GM19467 (cell line): ENCODE measurements at regions not wholly inside any gene's neighbourhood (a gene's known extent, or its start where the extent isn't known, plus 50 kb on each side); places are given as distances from the start of the nearest gene placed in this dataset.
"Not testable (repeated sequence)": the region's sequence is repeated elsewhere in the genome, so short reads cannot be mapped to it uniquely, and the experiment has no call there.

Source experiments
- ATAC-seq: cut with Tn5 transposase; IDR thresholded peaks from one replicate; pipeline ENCODE4 v1.9.1; 2021; ENCODE audit warnings: mild to moderate bottlenecking, moderate library complexity; ENCODE audit not compliant: unreplicated experiment

- ATAC-seq: peak; percentile 86
Observed at GRCh38 chr1:120544434-120544833, 129.6 kb downstream of the NBPF8 start.

- not testable (repeated sequence) for ATAC-seq
Observed at GRCh38 chr1:120550335-120550734, 135.5 kb downstream of the NBPF8 start.

DNA sequence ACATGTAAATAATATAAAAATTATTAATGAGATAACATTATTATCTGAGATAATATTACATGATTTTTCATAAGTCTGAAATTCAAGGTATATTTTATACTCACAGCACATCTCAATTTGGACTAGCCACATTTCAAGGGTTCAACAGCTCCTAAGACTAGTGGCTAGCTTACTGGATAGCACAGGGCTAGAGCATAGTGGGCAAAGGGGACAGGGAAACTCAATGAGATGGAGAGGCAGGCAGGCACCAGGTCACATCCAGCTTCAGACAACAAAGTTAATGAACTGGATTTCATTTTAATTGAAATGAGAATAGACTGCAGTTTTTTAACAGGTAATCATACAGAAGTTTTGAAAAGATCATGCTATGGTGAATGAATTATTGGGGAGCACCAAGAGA lies 137.4 kb downstream of the NBPF8 start:
- not testable (repeated sequence) for ATAC-seq

DNA sequence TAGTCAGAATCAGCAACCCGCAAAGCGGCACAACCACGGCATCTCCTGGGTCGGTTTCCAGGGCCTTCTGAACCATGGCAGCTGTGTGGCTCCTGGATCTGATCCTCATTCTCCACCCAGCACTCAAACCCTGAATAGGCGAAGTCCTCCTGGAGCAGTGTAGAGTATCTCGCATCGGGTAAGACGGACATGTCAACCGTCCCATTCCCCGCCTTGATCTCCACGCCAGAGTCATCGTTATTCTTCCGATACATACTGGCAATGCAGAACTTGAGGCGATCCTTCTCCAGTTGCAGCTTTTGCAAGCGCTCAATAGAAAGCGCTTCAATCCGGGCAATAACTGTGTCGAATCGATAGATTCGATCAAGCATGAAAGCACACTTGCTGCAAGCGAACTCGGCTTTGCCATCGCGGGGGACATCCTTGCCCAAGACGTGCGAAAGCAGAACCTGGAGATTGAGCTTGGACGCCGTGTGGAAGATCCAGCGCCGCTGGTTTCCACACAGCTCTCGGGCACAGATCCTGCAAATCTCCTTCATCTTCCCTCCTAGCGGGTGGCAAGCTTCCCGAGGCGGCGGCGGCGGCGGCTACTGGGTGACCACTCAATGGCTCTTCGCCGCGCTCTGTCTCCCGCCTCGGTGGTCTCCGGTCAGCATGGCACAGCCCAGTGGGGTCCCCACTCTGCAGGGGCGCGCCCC lies 142.9 kb downstream of the NBPF8 start:
- peak; percentile 1 for ATAC-seq

DNA sequence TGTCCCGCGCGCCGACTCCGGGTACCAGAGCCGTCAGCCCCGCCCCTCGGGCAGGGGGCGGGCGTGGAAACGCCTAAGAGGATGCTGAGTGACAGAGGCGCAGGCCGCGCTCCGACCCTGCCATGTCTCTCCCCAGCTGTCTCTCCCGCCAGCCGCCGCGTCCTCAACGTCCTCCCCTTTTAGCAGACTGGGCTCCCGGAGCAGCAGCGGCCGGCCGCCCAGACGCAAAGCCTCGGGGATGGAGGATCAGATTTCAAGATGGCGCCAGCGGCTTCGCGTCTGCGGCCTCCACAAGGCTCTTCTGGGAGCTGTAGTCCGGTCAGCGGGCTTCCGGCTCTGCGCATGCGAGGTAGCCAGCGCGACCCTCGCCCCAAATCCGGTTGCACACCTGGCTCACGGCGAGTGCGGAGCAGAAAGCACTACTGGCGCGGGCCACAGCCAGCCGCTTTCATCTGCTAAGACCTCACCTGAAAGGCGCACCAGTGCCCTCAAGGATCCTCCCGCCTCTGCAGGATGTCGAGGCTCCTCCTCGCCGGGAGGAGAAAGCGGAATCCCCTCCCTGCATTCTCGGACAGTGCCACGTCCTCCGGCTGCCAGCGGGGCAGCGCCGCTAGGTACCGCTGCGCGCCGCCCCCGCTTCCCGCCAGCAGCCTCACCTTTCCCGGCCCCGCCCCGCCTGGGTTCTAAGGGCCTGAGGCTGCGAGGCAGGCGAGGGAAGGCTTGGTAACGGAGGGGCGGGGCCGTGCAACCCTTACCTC lies 143.6 kb downstream of the NBPF8 start:
- ATAC-seq: peak; percentile 84

DNA sequence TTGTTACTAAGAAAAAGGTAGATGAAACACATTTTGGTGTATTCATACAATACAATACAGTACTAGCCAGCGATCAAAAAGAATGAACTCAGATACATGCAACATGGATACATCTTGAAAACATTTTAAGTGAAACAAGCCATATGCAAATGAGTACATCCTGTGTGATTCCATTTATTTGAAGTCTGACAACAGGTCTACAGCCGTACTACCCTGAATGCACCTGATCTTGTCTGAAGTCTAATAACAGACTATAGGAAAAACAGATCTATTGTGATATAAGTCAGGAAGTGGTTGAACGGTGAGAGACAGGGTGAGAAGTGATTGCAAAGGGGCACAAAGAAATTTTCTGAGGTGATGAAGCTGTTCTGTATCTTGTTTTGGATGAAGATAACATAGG lies 146.9 kb downstream of the NBPF8 start:
- ATAC-seq: not testable (repeated sequence)

DNA sequence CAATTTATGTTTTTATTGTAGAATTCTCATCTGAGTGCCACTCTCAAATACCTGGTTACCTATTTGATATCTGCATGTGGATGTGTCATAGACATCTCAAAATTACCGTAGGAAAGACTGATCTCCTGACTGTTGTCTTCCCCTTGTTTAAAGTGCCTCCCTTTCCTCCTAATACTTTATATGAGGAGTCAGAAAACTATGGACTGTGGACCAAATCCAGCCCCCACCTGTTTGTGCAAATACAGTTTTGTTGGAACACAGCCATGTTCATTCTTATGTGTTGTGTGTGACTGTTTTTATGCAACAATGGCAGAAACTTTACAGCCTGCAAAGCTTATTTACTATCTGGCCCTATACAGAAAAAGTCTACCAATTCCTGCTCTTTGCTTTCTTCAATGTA lies 150.6 kb downstream of the NBPF8 start:
- not testable (repeated sequence) for ATAC-seq

- ATAC-seq: not testable (repeated sequence)
Observed at GRCh38 chr1:120567620-120568019, 152.8 kb downstream of the NBPF8 start.

DNA sequence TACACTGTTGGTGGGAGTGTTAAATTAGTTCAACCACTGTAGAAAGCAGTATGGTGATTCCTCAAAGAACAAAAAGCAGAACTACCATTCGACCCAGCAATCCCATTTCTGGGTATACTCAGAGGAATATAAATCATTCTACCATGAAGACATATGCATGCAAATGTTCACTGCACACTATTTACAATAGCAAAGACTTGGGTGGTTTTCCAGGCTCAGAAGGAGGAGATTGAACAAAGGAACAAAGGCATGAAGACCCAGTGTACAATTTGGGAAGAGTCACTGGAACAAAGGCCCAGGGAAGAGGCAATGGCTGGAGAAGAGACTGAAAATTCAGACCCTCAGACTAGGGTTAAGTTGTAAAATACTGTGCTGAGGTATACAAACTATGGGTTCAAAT lies 148.5 kb upstream of the NBPF26 start:
- ATAC-seq: not testable (repeated sequence)

DNA sequence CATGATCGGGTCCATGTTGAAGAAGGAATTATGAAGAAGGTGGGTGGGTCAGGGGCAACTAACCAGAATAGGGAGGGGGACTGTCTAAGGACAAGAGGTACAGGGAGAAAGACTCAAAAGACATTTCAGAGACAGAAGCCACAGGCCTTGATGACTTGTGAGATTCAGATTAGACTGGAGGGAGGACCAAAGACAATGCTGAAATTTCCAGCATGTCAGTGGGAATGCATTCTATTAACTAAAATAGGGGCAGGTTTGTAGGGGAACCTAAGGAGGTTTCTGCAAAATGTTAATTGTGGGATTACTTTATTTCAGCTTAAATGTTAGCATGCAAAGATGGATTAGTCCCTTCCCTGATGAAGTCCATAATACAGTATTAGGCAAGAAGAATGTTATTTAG lies 141.6 kb upstream of the NBPF26 start:
- not testable (repeated sequence) for ATAC-seq

DNA sequence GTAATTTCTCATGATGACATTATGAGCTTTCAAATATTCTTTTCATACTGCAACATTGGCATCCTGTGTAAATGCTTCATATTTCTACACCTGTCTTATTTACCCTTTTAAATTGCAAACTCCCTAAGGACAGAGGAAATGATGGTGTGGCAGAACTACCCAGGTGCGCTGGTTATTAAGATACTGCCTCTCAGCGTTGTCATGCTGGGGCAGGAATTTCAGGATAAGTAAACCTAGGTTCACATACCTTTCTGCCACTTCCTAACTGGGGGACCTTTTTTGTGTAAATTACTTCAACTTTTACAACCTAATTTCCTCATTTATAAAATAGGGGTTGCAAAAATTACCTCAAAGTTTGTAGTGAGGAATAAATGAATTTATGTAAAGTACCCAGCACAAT lies 137.7 kb upstream of the NBPF26 start:
- ATAC-seq: not testable (repeated sequence)

DNA sequence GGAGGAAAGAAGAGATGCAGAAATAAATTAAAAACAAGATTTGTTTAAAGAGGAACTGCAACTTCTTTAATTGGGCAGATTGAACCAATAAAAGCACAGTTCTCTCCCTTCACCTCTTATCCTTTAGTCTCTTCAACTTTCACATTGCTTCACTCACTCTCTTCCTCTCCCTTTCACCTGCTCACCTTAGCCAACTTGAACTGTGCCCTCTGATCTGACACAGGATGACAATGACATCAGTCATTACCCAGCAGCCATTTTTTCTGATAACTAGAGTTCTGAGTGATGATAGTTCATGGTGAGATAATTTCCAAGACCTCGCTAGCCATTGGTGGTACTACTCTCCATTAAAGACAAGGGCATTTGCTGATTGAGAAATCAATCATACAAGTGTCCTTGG lies 134.9 kb upstream of the NBPF26 start:
- ATAC-seq: not testable (repeated sequence)

- not testable (repeated sequence) for ATAC-seq
Observed at GRCh38 chr1:120591774-120592173, 132.0 kb upstream of the NBPF26 start.

DNA sequence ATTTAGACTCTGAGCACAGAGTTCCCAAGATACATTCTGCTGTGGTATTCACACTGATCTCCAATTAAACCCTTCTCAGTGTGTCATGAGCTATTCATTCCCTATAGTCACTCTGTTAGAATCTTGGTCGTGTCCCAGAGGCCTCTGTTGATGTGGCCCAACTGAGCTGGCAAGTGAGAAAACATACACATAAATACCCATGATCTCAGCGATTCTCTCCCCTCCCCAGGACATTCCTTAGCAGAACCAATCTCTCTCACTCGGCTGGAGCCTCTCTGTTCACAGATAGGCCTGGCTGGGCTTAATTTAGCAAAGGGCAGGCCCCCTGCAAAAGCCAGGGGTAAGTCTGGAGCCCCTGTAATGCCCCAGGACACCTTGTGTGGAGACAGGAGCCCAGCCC lies 130.8 kb upstream of the NBPF26 start:
- ATAC-seq: not testable (repeated sequence)

DNA sequence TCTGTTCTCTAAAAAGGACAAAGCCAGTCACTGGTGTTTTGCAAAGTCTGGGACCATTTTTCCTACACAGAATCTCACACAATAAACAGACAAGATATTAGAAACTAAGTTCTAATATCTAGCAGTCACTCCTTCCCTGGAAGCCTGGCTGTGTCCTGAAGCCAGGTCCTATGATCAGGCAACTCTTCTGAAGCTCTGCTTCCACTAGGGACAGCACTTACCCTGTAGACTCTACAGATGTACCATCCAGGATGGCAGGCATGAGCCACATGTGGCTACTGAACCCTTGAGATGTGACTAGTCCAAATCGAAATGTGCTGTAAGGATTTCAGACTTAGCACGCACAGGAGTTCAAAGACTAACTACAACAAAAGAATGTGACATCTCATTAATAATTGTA lies 130.1 kb upstream of the NBPF26 start:
- ATAC-seq: not testable (repeated sequence)

- ATAC-seq: not testable (repeated sequence)
Observed at GRCh38 chr1:120598331-120598951, 125.3 kb upstream of the NBPF26 start.

- ATAC-seq: not testable (repeated sequence)
Observed at GRCh38 chr1:120599511-120599910, 124.2 kb upstream of the NBPF26 start.

- ATAC-seq: not testable (repeated sequence)
Observed at GRCh38 chr1:120600442-120601041, 123.2 kb upstream of the NBPF26 start.

DNA sequence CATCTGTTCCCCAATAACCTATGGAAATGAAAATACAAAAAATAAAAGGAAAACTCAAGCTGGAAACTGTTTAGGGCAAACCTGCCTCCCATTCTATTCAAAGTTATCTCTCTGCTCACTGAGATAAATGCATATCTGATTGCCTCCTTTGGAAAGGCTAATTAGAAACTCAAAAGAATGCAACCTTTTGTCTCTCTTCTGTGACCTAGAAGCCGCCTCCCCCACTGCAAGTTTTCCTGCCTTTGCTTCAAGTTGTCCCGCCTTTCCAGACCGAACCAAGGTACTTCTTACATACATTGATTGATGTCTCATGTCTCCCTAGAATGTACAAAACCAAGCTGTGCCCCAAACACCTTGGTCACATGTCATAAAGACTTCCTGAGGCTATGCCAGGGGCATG lies 115.9 kb upstream of the NBPF26 start:
- ATAC-seq: not testable (repeated sequence)

GRCh38 chr1:120608314-120609014 lies 115.3 kb upstream of the NBPF26 start:
- ATAC-seq: not testable (repeated sequence)
